HL-60 (cell line): ENCODE measurements at regions not wholly inside any gene's neighbourhood (a gene's known extent, or its start where the extent isn't known, plus 50 kb on each side); places are given as distances from the start of the nearest gene placed in this dataset.

Source experiments
- CTCF ChIP-seq: IDR thresholded peaks from one replicate; pipeline ENCODE4 v1.5.1; 2011; ENCODE audit warnings: low read length, control low read depth, inconsistent platforms; ENCODE audit not compliant: insufficient read depth
- POLR2AphosphoS5 ChIP-seq: IDR thresholded peaks from 2 replicates; pipeline ENCODE4 v1.6.1; 2012; ENCODE audit warnings: low read depth
- REST ChIP-seq: IDR thresholded peaks from 2 replicates; pipeline ENCODE4 v1.6.1; 2012; ENCODE audit warnings: low read depth; ENCODE audit not compliant: insufficient replicate concordance
- SPI1 ChIP-seq: IDR thresholded peaks from 2 replicates; pipeline ENCODE4 v1.6.1; 2012; ENCODE audit warnings: low read depth, mild to moderate bottlenecking, borderline replicate concordance

GRCh38 chr6:140909156-140909555 is 1223.6 kb upstream of the GJE1 start:
- TF ChIP-seq CTCF (no peak), POLR2AphosphoS5 (no peak), SPI1 (no peak), REST (no peak)
